ENCODE measurements at regions not wholly inside any gene's neighbourhood (a gene's known extent, or its start where the extent isn't known, plus 50 kb on each side); places are given as distances from the start of the nearest gene placed in this dataset.

- H3K27ac ChIP-seq (ENCODE audit: low read depth, low read length) = no peak overlapping the region
- H3K36me3 ChIP-seq (ENCODE audit: insufficient read depth, low read length) = no peaks in the 10 kb centered on the region
- no peak overlapping the region for H3K4me3 ChIP-seq (ENCODE audit: low read length)
- H3K4me1 ChIP-seq (ENCODE audit: insufficient read depth, low read length) = no peaks in the 10 kb centered on the region
- 93% methylated on average over 1 of the region's 1 CpG for WGBS
- H3K27me3 ChIP-seq (ENCODE audit: insufficient read depth, low read length) = no peaks in the 10 kb centered on the region
- no peak overlapping the region for H3K9ac ChIP-seq (ENCODE audit: low read depth, low read length)
- no peaks in the 10 kb centered on the region for H3K9me3 ChIP-seq (ENCODE audit: insufficient read depth, low read depth, low read length)
Observed at GRCh38 chr3:80549173-80549572, 781.4 kb upstream of the ROBO1 start.

GRCh38 chr3:80543154-80543553 lies 775.4 kb upstream of the ROBO1 start:
- H3K36me3 ChIP-seq (ENCODE audit: insufficient read depth, low read length) = no peaks in the 10 kb centered on the region
- H3K4me1 ChIP-seq (ENCODE audit: insufficient read depth, low read length) = peaks cover 6% of the 10 kb centered on the region; the same call in 1 of the 2 replicates
- no peaks in the 10 kb centered on the region for H3K9me3 ChIP-seq (ENCODE audit: insufficient read depth, low read depth, low read length)
- WGBS = 93% methylated on average over 2 of the region's 2 CpGs
- no peak overlapping the region for H3K27ac ChIP-seq (ENCODE audit: low read depth, low read length)
- no peak overlapping the region for H3K4me3 ChIP-seq (ENCODE audit: low read length)
- H3K9ac ChIP-seq (ENCODE audit: low read depth, low read length) = no peak overlapping the region
- H3K27me3 ChIP-seq (ENCODE audit: insufficient read depth, low read length) = no peaks in the 10 kb centered on the region

- no peak overlapping the region for H3K9ac ChIP-seq (ENCODE audit: low read depth, low read length)
- H3K27ac ChIP-seq (ENCODE audit: low read depth, low read length) = no peak overlapping the region
- H3K36me3 ChIP-seq (ENCODE audit: insufficient read depth, low read length) = no peaks in the 10 kb centered on the region
- H3K9me3 ChIP-seq (ENCODE audit: insufficient read depth, low read depth, low read length) = no peaks in the 10 kb centered on the region
- no peaks in the 10 kb centered on the region for H3K27me3 ChIP-seq (ENCODE audit: insufficient read depth, low read length)
- peaks cover 6% of the 10 kb centered on the region; the same call in 1 of the 2 replicates for H3K4me1 ChIP-seq (ENCODE audit: insufficient read depth, low read length)
- H3K4me3 ChIP-seq (ENCODE audit: low read length) = no peak overlapping the region
Observed at GRCh38 chr3:80542456-80542855, 774.7 kb upstream of the ROBO1 start.

- Histone ChIP-seq H3K9ac (ENCODE audit: low read depth, low read length) (no peak overlapping the region), H3K4me1 (ENCODE audit: insufficient read depth, low read length) (peaks cover 6% of the 10 kb centered on the region; the same call in 1 of the 2 replicates), H3K4me3 (ENCODE audit: low read length) (no peak overlapping the region), H3K27me3 (ENCODE audit: insufficient read depth, low read length) (no peaks in the 10 kb centered on the region), H3K27ac (ENCODE audit: low read depth, low read length) (no peak overlapping the region), H3K36me3 (ENCODE audit: insufficient read depth, low read length) (no peaks in the 10 kb centered on the region), H3K9me3 (ENCODE audit: insufficient read depth, low read depth, low read length) (no peaks in the 10 kb centered on the region)
- WGBS = 95% methylated on average over 4 of the region's 4 CpGs
Observed at GRCh38 chr3:80537680-80538079, 769.9 kb upstream of the ROBO1 start.

- Histone ChIP-seq H3K27ac (ENCODE audit: low read depth, low read length) (no peak overlapping the region), H3K9ac (ENCODE audit: low read depth, low read length) (no peak overlapping the region), H3K27me3 (ENCODE audit: insufficient read depth, low read length) (no peaks in the 10 kb centered on the region), H3K4me3 (ENCODE audit: low read length) (no peak overlapping the region), H3K4me1 (ENCODE audit: insufficient read depth, low read length) (peaks cover 4% of the 10 kb centered on the region; the same call in 1 of the 2 replicates), H3K36me3 (ENCODE audit: insufficient read depth, low read length) (no peaks in the 10 kb centered on the region), H3K9me3 (ENCODE audit: insufficient read depth, low read depth, low read length) (no peaks in the 10 kb centered on the region)
- no CpG with 5 or more reads among the region's 1 CpG for WGBS
Observed at GRCh38 chr3:80535286-80535685, 767.5 kb upstream of the ROBO1 start.

- no peak overlapping the region for H3K27ac ChIP-seq (ENCODE audit: low read depth, low read length)
Observed at GRCh38 chr3:80533553-80533952, 765.8 kb upstream of the ROBO1 start.

GRCh38 chr3:80526153-80526552 lies 758.4 kb upstream of the ROBO1 start:
- WGBS = 90% methylated on average over 4 of the region's 4 CpGs
- Histone ChIP-seq H3K36me3 (ENCODE audit: insufficient read depth, low read length) (no peaks in the 10 kb centered on the region), H3K27ac (ENCODE audit: low read depth, low read length) (no peak overlapping the region), H3K4me1 (ENCODE audit: insufficient read depth, low read length) (no peaks in the 10 kb centered on the region), H3K4me3 (ENCODE audit: low read length) (no peak overlapping the region), H3K9ac (ENCODE audit: low read depth, low read length) (no peak overlapping the region), H3K27me3 (ENCODE audit: insufficient read depth, low read length) (no peaks in the 10 kb centered on the region), H3K9me3 (ENCODE audit: insufficient read depth, low read depth, low read length) (no peaks in the 10 kb centered on the region)

More at GRCh38 chr3:80533553-80533952, 765.8 kb upstream of the ROBO1 start:
- H3K4me3 ChIP-seq (ENCODE audit: low read length) = no peak overlapping the region
- H3K4me1 ChIP-seq (ENCODE audit: insufficient read depth, low read length) = no peaks in the 10 kb centered on the region
- no peaks in the 10 kb centered on the region for H3K9me3 ChIP-seq (ENCODE audit: insufficient read depth, low read depth, low read length)
- no peak overlapping the region for H3K9ac ChIP-seq (ENCODE audit: low read depth, low read length)
- WGBS = 100% methylated on average over 3 of the region's 3 CpGs
- H3K36me3 ChIP-seq (ENCODE audit: insufficient read depth, low read length) = no peaks in the 10 kb centered on the region
- H3K27me3 ChIP-seq (ENCODE audit: insufficient read depth, low read length) = no peaks in the 10 kb centered on the region

- H3K27ac ChIP-seq (ENCODE audit: low read depth, low read length) = no peak overlapping the region
Observed at GRCh38 chr3:80521081-80521480, 753.3 kb upstream of the ROBO1 start.

GRCh38 chr3:80519436-80519835 lies 751.6 kb upstream of the ROBO1 start:
- H3K9me3 ChIP-seq (ENCODE audit: insufficient read depth, low read depth, low read length) = no peaks in the 10 kb centered on the region
- H3K4me1 ChIP-seq (ENCODE audit: insufficient read depth, low read length) = no peaks in the 10 kb centered on the region
- H3K27ac ChIP-seq (ENCODE audit: low read depth, low read length) = no peak overlapping the region
- H3K4me3 ChIP-seq (ENCODE audit: low read length) = no peak overlapping the region
- WGBS = no CpG with 5 or more reads among the region's 5 CpGs
- no peak overlapping the region for H3K9ac ChIP-seq (ENCODE audit: low read depth, low read length)
- no peaks in the 10 kb centered on the region for H3K27me3 ChIP-seq (ENCODE audit: insufficient read depth, low read length)
- H3K36me3 ChIP-seq (ENCODE audit: insufficient read depth, low read length) = no peaks in the 10 kb centered on the region

More at GRCh38 chr3:80521081-80521480, 753.3 kb upstream of the ROBO1 start:
- Histone ChIP-seq H3K27me3 (ENCODE audit: insufficient read depth, low read length) (no peaks in the 10 kb centered on the region), H3K9me3 (ENCODE audit: insufficient read depth, low read depth, low read length) (no peaks in the 10 kb centered on the region), H3K36me3 (ENCODE audit: insufficient read depth, low read length) (no peaks in the 10 kb centered on the region), H3K9ac (ENCODE audit: low read depth, low read length) (no peak overlapping the region), H3K4me1 (ENCODE audit: insufficient read depth, low read length) (no peaks in the 10 kb centered on the region), H3K4me3 (ENCODE audit: low read length) (no peak overlapping the region)

- Histone ChIP-seq H3K27ac (ENCODE audit: low read depth, low read length) (no peak overlapping the region), H3K4me1 (ENCODE audit: insufficient read depth, low read length) (no peaks in the 10 kb centered on the region), H3K4me3 (ENCODE audit: low read length) (no peak overlapping the region), H3K9me3 (ENCODE audit: insufficient read depth, low read depth, low read length) (peaks cover 13% of the 10 kb centered on the region; the same call in 1 of the 2 replicates), H3K27me3 (ENCODE audit: insufficient read depth, low read length) (no peaks in the 10 kb centered on the region), H3K36me3 (ENCODE audit: insufficient read depth, low read length) (no peaks in the 10 kb centered on the region), H3K9ac (ENCODE audit: low read depth, low read length) (no peak overlapping the region)
- 96% methylated on average over 3 of the region's 3 CpGs for WGBS
Observed at GRCh38 chr3:80496452-80496851, 728.7 kb upstream of the ROBO1 start.

- Histone ChIP-seq H3K4me3 (ENCODE audit: low read length) (no peak overlapping the region), H3K27ac (ENCODE audit: low read depth, low read length) (no peak overlapping the region), H3K9me3 (ENCODE audit: insufficient read depth, low read depth, low read length) (peaks cover 6% of the 10 kb centered on the region; the same call in 1 of the 2 replicates), H3K36me3 (ENCODE audit: insufficient read depth, low read length) (no peaks in the 10 kb centered on the region), H3K27me3 (ENCODE audit: insufficient read depth, low read length) (no peaks in the 10 kb centered on the region), H3K9ac (ENCODE audit: low read depth, low read length) (no peak overlapping the region), H3K4me1 (ENCODE audit: insufficient read depth, low read length) (peaks cover 2% of the 10 kb centered on the region; the same call in 1 of the 2 replicates)
Observed at GRCh38 chr3:80492162-80492561, 724.4 kb upstream of the ROBO1 start.

- no peaks in the 10 kb centered on the region; the same call in 1 of the 2 replicates for H3K4me1 ChIP-seq (ENCODE audit: insufficient read depth, low read length)
- no peaks in the 10 kb centered on the region for H3K36me3 ChIP-seq (ENCODE audit: insufficient read depth, low read length)
- H3K27ac ChIP-seq (ENCODE audit: low read depth, low read length) = no peak overlapping the region
- no peak overlapping the region for H3K4me3 ChIP-seq (ENCODE audit: low read length)
- H3K9me3 ChIP-seq (ENCODE audit: insufficient read depth, low read depth, low read length) = no peaks in the 10 kb centered on the region
- no peak overlapping the region for H3K9ac ChIP-seq (ENCODE audit: low read depth, low read length)
- 93% methylated on average over 1 of the region's 1 CpG for WGBS
- H3K27me3 ChIP-seq (ENCODE audit: insufficient read depth, low read length) = no peaks in the 10 kb centered on the region
Observed at GRCh38 chr3:80472961-80473360, 705.2 kb upstream of the ROBO1 start.

Measured in HUES64 (cell line).